ENCODE measurements at regions not wholly inside any gene's neighbourhood (a gene's known extent, or its start where the extent isn't known, plus 50 kb on each side); places are given as distances from the start of the nearest gene placed in this dataset.
A peak's percentile ranks its signal among the peaks of the same experiment; 100 is the strongest.

- TF ChIP-seq POLR2A (IDR thresholded peaks at IDR 0.05; ENCODE audit: extremely low read depth, insufficient read length) (no peak), MYC (IDR thresholded peaks at IDR 0.05; ENCODE audit: low read depth, low read length) (no peak), CTCF (IDR thresholded peaks at IDR 0.05; ENCODE audit: low read depth, low read length) (peak; percentile 45)
- TF ChIP-seq, protein P1, sequence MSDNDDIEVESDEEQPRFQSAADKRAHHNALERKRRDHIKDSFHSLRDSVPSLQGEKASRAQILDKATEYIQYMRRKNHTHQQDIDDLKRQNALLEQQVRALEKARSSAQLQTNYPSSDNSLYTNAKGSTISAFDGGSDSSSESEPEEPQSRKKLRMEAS (IDR thresholded peaks at IDR 0.05; ENCODE audit: low read depth, low read length) = 0 out of 2 replicates have a peak, but pooled peaks have one; percentile 7
- no peak overlapping the region for H3K4me3 ChIP-seq (ENCODE audit: low read depth, low read length)
- DNase-seq (ENCODE audit: low read depth) = peak; percentile 39
Measured at GRCh38 chr2:126482582-126483464, 173.1 kb upstream of the GYPC start.

GRCh38 chr2:126494593-126494992 lies 161.4 kb upstream of the GYPC start:
- no peak for TF ChIP-seq CTCF (IDR thresholded peaks at IDR 0.05; ENCODE audit: low read depth, low read length)
- TF ChIP-seq, protein P1 (IDR thresholded peaks at IDR 0.05; ENCODE audit: low read depth, low read length) = no peak
- no peak for DNase-seq (ENCODE audit: low read depth)
- no peak overlapping the region for H3K4me3 ChIP-seq (ENCODE audit: low read depth, low read length)

GRCh38 chr2:126495189-126495588 lies 160.8 kb upstream of the GYPC start:
- H3K4me3 ChIP-seq (ENCODE audit: low read depth, low read length) = no peak overlapping the region
- TF ChIP-seq POLR2A (IDR thresholded peaks at IDR 0.05; ENCODE audit: extremely low read depth, insufficient read length) (no peak), MYC (IDR thresholded peaks at IDR 0.05; ENCODE audit: low read depth, low read length) (no peak), CTCF (IDR thresholded peaks at IDR 0.05; ENCODE audit: low read depth, low read length) (no peak)
- TF ChIP-seq, protein P1 (IDR thresholded peaks at IDR 0.05; ENCODE audit: low read depth, low read length) = no peak
- DNase-seq (ENCODE audit: low read depth) = no peak

GRCh38 chr2:126496493-126496892 lies 159.5 kb upstream of the GYPC start:
- no peak for TF ChIP-seq MYC (IDR thresholded peaks at IDR 0.05; ENCODE audit: low read depth, low read length)
- TF ChIP-seq POLR2A (IDR thresholded peaks at IDR 0.05; ENCODE audit: extremely low read depth, insufficient read length) = no peak
- no peak for TF ChIP-seq CTCF (IDR thresholded peaks at IDR 0.05; ENCODE audit: low read depth, low read length)
- TF ChIP-seq, protein P1 (IDR thresholded peaks at IDR 0.05; ENCODE audit: low read depth, low read length) = no peak
- no peak overlapping the region for H3K4me3 ChIP-seq (ENCODE audit: low read depth, low read length)
- DNase-seq (ENCODE audit: low read depth) = no peak

DNA sequence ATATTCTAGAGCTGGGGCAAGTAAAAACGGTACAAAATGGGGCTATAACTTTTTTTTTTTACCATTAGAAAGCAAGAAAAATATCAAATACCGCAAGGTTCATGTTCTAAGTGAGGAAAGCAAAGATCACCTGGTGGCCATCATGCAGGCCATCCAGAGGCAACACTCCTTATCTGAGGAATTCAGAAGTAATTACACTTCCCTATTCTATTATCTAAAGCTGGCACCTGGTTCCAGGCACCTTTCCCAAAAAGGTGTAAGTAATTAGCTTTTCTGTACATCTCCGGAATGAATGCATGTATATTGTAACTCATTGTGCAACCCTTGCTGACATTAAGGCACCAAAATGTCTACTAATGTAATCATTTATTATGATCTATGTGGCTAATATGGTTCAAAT lies 152.5 kb upstream of the GYPC start:
- no peak for DNase-seq (ENCODE audit: low read depth)
- H3K4me3 ChIP-seq (ENCODE audit: low read depth, low read length) = no peak overlapping the region
- TF ChIP-seq MYC (IDR thresholded peaks at IDR 0.05; ENCODE audit: low read depth, low read length) (no peak), POLR2A (IDR thresholded peaks at IDR 0.05; ENCODE audit: extremely low read depth, insufficient read length) (no peak), CTCF (IDR thresholded peaks at IDR 0.05; ENCODE audit: low read depth, low read length) (no peak)
- TF ChIP-seq, protein P1 (IDR thresholded peaks at IDR 0.05; ENCODE audit: low read depth, low read length) = no peak

All from NB4 (cell line).